Breast epithelium (tissue), 4 donors: ENCODE measurements at regions not wholly inside any gene's neighbourhood (a gene's known extent, or its start where the extent isn't known, plus 50 kb on each side); places are given as distances from the start of the nearest gene placed in this dataset.

Experiments used
- DNase-seq, 2 donors: peaks; one replicate each; pipeline ENCODE4 v3.0.0-alpha.2; 2019; ENCODE audit warnings: low spot score in 2 of 2
- H3K27ac ChIP-seq, 2 donors: fragments of 200-600 bp; sonication (generic) in 1 of 2; one replicate each; pipeline ENCODE4 v1.5.1; 2016 to 2019; ENCODE audit warnings: mild to moderate bottlenecking in 1 of 2
- H3K27me3 ChIP-seq, 2 donors: fragments of 200-600 bp; sonication (generic) in 1 of 2; one replicate each; pipeline versions ENCODE4 v1.5.1 to v1.6.0; 2017 to 2019; ENCODE audit warnings: control low read depth in 1 of 2, mild to moderate bottlenecking in 1 of 2
- H3K36me3 ChIP-seq: fragments of 200-600 bp; one replicate; pipeline ENCODE4 v1.5.1; 2019
- H3K4me1 ChIP-seq, 2 donors: fragments of 200-600 bp; sonication (generic); one replicate each; pipeline ENCODE4 v1.5.1; 2016 to 2019; ENCODE audit warnings: control low read depth in 1 of 2
- H3K4me3 ChIP-seq, 3 donors: fragments of 200-600 bp; sonication (generic); 1 replicate in 2 of 3; 2 replicates in 1 of 3; pipeline ENCODE4 v1.5.1; 2016 to 2019; ENCODE audit warnings: mild to moderate bottlenecking in 3 of 3, moderate library complexity in 2 of 3
- H3K9me3 ChIP-seq, 2 donors: fragments of 200-600 bp; sonication (generic) in 1 of 2; one replicate each; pipeline ENCODE4 v1.5.1; 2016 to 2019; ENCODE audit warnings: control low read depth in 1 of 2
- CTCF ChIP-seq, 3 donors: fragments of 450-650 bp; IDR thresholded peaks; one replicate each; pipeline ENCODE4 v1.5.1; 2016 to 2017; ENCODE audit warnings: antibody characterized with exemption in 3 of 3, mild to moderate bottlenecking in 3 of 3, moderate library complexity in 3 of 3
- POLR2A ChIP-seq: fragments of 450-650 bp; IDR thresholded peaks from one replicate; pipeline ENCODE4 v1.6.1; 2016; ENCODE audit warnings: antibody characterized with exemption, mild to moderate bottlenecking, moderate library complexity
- POLR2AphosphoS5 ChIP-seq, 3 donors: sonication (generic); formaldehyde crosslinking; IDR thresholded peaks; one replicate each; pipeline ENCODE4 v1.6.1; 2017; ENCODE audit warnings: antibody characterized with exemption in 3 of 3
- intact Hi-C: fragments of 100-400 bp; cut with DNase I; formaldehyde crosslinking; loops from one replicate; pipeline ENCODE4 v1.15.1; 2023; ENCODE audit warnings: low total_unique reads

- intact Hi-C loops, result no loop called here
- Histone ChIP-seq H3K36me3 (no peaks in the 10 kb centered on the region), H3K4me3 (no peak overlapping the region), H3K27ac (no peak overlapping the region), H3K4me1 (no peaks in the 10 kb centered on the region), H3K9me3 (no peaks in the 10 kb centered on the region), H3K27me3 (no peaks in the 10 kb centered on the region)
- no peak for DNase-seq
- TF ChIP-seq POLR2A (no peak), CTCF (IDR thresholded peaks at IDR 0.05) (no peak), POLR2AphosphoS5 (IDR thresholded peaks at IDR 0.05) (no peak)
Measured at GRCh38 chr11:81007046-81007445, 1566.2 kb upstream of the TENM4 start.

GRCh38 chr11:81005595-81005994, 1564.8 kb upstream of the TENM4 start:
- Histone ChIP-seq H3K27ac (no peak overlapping the region), H3K9me3 (no peaks in the 10 kb centered on the region), H3K27me3 (no peaks in the 10 kb centered on the region), H3K4me3 (no peak overlapping the region), H3K36me3 (no peaks in the 10 kb centered on the region), H3K4me1 (no peaks in the 10 kb centered on the region)
- intact Hi-C loops, result no loop called here
- TF ChIP-seq POLR2A, result no peak
- no peak for TF ChIP-seq POLR2AphosphoS5 (IDR thresholded peaks at IDR 0.05)
- DNase-seq, result no peak

GRCh38 chr11:81004576-81004975, 1563.7 kb upstream of the TENM4 start:
- Histone ChIP-seq H3K27ac (no peak overlapping the region), H3K36me3 (no peaks in the 10 kb centered on the region), H3K4me3 (no peak overlapping the region), H3K4me1 (no peaks in the 10 kb centered on the region), H3K27me3 (no peaks in the 10 kb centered on the region), H3K9me3 (no peaks in the 10 kb centered on the region)
- DNase-seq, result no peak
- intact Hi-C loops, result no loop called here
- TF ChIP-seq POLR2A, result no peak
- no peak for TF ChIP-seq CTCF (IDR thresholded peaks at IDR 0.05)
- TF ChIP-seq POLR2AphosphoS5 (IDR thresholded peaks at IDR 0.05), result no peak

GRCh38 chr11:81002374-81002773, 1561.5 kb upstream of the TENM4 start:
- TF ChIP-seq POLR2A, result no peak
- no peak for TF ChIP-seq CTCF (IDR thresholded peaks at IDR 0.05)
- TF ChIP-seq POLR2AphosphoS5 (IDR thresholded peaks at IDR 0.05), result no peak
- intact Hi-C loops, result no loop called here

GRCh38 chr11:81000735-81001134, 1559.9 kb upstream of the TENM4 start:
- Histone ChIP-seq H3K4me3 (no peak overlapping the region), H3K4me1 (no peaks in the 10 kb centered on the region), H3K36me3 (no peaks in the 10 kb centered on the region), H3K9me3 (no peaks in the 10 kb centered on the region), H3K27me3 (no peaks in the 10 kb centered on the region), H3K27ac (no peak overlapping the region)
- TF ChIP-seq CTCF (IDR thresholded peaks at IDR 0.05) (no peak), POLR2AphosphoS5 (IDR thresholded peaks at IDR 0.05) (no peak), POLR2A (no peak)
- DNase-seq, result no peak
- intact Hi-C loops, result no loop called here

More at GRCh38 chr11:81002374-81002773, 1561.5 kb upstream of the TENM4 start:
- Histone ChIP-seq H3K4me3 (no peak overlapping the region), H3K36me3 (no peaks in the 10 kb centered on the region), H3K4me1 (no peaks in the 10 kb centered on the region), H3K27me3 (no peaks in the 10 kb centered on the region), H3K9me3 (no peaks in the 10 kb centered on the region), H3K27ac (no peak overlapping the region)
- no peak for DNase-seq

- intact Hi-C loops, result no loop called here
- H3K4me3 ChIP-seq, result no peak overlapping the region
- H3K36me3 ChIP-seq, result no peaks in the 10 kb centered on the region
- TF ChIP-seq POLR2AphosphoS5 (IDR thresholded peaks at IDR 0.05) (no peak), CTCF (IDR thresholded peaks at IDR 0.05) (no peak), POLR2A (no peak)
- no peaks in the 10 kb centered on the region for H3K27me3 ChIP-seq
- DNase-seq, result no peak
- H3K4me1 ChIP-seq, result no peaks in the 10 kb centered on the region
- no peaks in the 10 kb centered on the region for H3K9me3 ChIP-seq
- H3K27ac ChIP-seq, result no peak overlapping the region
Measured at GRCh38 chr11:81000334-81000733, 1559.5 kb upstream of the TENM4 start.
